Aorta (tissue), 5 donors: ENCODE measurements at regions not wholly inside any gene's neighbourhood (a gene's known extent, or its start where the extent isn't known, plus 50 kb on each side); places are given as distances from the start of the nearest gene placed in this dataset.

Experiments used
- ATAC-seq: fragments of 200-7000 bp; cut with Tn5 transposase; one replicate; pipeline ENCODE4 v1.9.1; 2022; ENCODE audit warnings: moderate library complexity; ENCODE audit not compliant: low FRiP score
- DNase-seq, 2 donors: peaks; one replicate each; pipeline ENCODE4 v3.0.0-alpha.2; 2020
- H3K27ac ChIP-seq, 2 donors: one replicate each; pipeline ENCODE4 v1.5.1; 2013; ENCODE audit warnings: low read length in 2 of 2, mild to moderate bottlenecking in 2 of 2, moderate library complexity in 2 of 2, control low read depth in 1 of 2, inconsistent platforms in 1 of 2, low read depth in 1 of 2
- H3K27me3 ChIP-seq, 2 donors: one replicate each; pipeline ENCODE4 v1.6.1; 2013; ENCODE audit warnings: control low read depth in 1 of 2, low read length in 1 of 2, mild to moderate bottlenecking in 1 of 2, moderate library complexity in 1 of 2; ENCODE audit not compliant: insufficient read depth in 2 of 2, control insufficient read depth in 1 of 2
- H3K36me3 ChIP-seq, 2 donors: one replicate each; pipeline ENCODE4 v1.6.1; 2013; ENCODE audit warnings: control low read depth in 1 of 2, low read length in 1 of 2, mild to moderate bottlenecking in 1 of 2; ENCODE audit not compliant: insufficient read depth in 2 of 2, control insufficient read depth in 1 of 2
- H3K4me1 ChIP-seq, 2 donors: one replicate each; pipeline ENCODE4 v1.6.1; 2013; ENCODE audit warnings: low read length in 2 of 2, control low read depth in 1 of 2, mild to moderate bottlenecking in 1 of 2, moderate library complexity in 1 of 2; ENCODE audit not compliant: insufficient read depth in 2 of 2, control insufficient read depth in 1 of 2
- H3K4me3 ChIP-seq, 2 donors: one replicate each; pipeline ENCODE4 v1.5.1; 2013; ENCODE audit warnings: low read length in 2 of 2, control low read depth in 1 of 2, mild to moderate bottlenecking in 1 of 2
- H3K9me3 ChIP-seq: one replicate; pipeline ENCODE4 v1.6.1; 2013; ENCODE audit warnings: mild to moderate bottlenecking, low read length; ENCODE audit not compliant: control insufficient read depth
- WGBS, 2 donors: extraction: QIAGEN DNeasy Blood & Tissue Kit; methylation state at CpG; one replicate each; pipeline ENCODE4 v1.1.7; 2013; 5-methylcytosine and 5-hydroxymethylcytosine counted together
- intact Hi-C, 2 donors: fragments of 100-400 bp; cut with DNase I; formaldehyde crosslinking; loops; one replicate each; pipeline versions ENCODE4 v1.14.2 to v1.15.0; 2022
- donor health status: healthy with polysubstance abuse.
- donor health status: Bipolar disorder and iron deficiency.
- donor health status: DM: no; HTN: no; CAD: no.
- donor health status: DM: no; HTN: no; CAD: no.
- donor health status: DM: yes; HTN: yes; CAD: no.

DNA sequence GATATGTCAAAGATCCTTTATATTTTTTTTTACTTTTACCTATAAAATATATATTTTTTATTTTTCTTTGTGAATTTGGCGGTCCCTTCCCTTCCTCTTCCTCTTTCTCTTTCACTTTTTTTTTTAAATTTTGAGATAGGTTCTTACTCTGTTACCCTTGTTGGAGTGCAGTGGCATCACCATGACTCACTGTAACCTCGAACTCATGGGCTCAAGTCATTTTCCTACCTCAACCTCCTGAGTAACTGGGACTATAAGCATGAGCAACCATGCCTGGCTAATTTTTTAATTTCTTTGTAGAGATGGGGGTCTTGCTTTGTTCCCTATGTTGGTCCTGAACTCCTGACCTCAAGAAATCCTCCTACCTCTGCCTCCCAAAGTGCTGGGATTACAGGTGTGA, 258.0 kb upstream of the CLINT1 start:
- no peak overlapping the region for H3K4me3 ChIP-seq
- H3K27me3 ChIP-seq = no peaks in the 10 kb centered on the region
- intact Hi-C loops = no loop called here
- H3K9me3 ChIP-seq = no peaks in the 10 kb centered on the region
- H3K36me3 ChIP-seq = no peaks in the 10 kb centered on the region
- 93 to 97% methylated on average over 2 of the region's 2 CpGs for WGBS, 2 donors
- H3K4me1 ChIP-seq = no peaks in the 10 kb centered on the region
- no peak overlapping the region for H3K27ac ChIP-seq
- DNase-seq (no peak), ATAC-seq (no peak)

DNA sequence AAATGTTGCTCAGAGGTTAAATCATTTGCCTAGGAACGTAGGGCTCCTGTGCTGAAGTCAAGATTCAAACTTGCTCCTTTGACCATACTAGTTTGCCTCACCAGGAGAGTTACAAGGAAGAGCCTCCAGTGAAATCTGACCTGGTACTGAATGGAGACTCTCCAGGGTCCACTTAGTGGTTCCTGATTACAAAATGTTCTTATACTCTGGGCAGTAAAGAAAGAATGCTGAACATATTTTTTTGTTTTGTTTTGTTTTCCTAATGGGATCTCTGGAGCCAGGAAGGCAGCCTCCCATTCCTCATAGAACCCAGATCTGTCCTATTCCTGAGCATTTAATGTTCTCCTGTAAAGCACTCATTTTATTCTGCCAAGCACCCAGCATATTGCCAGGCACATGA, 256.5 kb upstream of the CLINT1 start:
- H3K36me3 ChIP-seq = no peaks in the 10 kb centered on the region
- no peak overlapping the region for H3K27ac ChIP-seq
- WGBS, 2 donors = 82 to 89% methylated on average over 1 of the region's 1 CpG
- ATAC-seq (no peak), DNase-seq (no peak)
- no peak overlapping the region for H3K4me3 ChIP-seq
- H3K27me3 ChIP-seq = no peaks in the 10 kb centered on the region
- H3K9me3 ChIP-seq = no peaks in the 10 kb centered on the region
- no peaks in the 10 kb centered on the region for H3K4me1 ChIP-seq
- intact Hi-C loops = no loop called here

DNA sequence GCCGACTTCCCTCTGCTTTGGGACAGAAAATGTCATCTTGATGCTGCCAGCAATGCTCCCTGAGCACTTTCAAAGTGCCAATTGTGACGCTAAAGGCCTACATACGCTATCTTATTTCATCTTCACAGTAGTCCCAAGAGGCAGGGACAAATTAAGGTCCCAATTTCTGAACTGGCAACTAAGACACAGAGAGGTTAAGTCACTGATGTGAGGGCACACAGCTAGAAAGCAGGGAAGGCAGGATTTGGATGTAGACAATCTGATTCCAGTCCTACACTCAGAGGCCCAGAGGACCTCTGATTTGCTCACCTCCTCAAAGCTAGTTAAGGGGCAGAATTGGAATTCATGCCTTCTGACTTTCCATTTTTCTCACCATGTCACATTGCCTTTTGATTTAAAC, 249.2 kb upstream of the CLINT1 start:
- intact Hi-C loops = no loop called here
- Histone ChIP-seq H3K4me1 (no peaks in the 10 kb centered on the region), H3K9me3 (no peaks in the 10 kb centered on the region), H3K27me3 (no peaks in the 10 kb centered on the region), H3K27ac (no peak overlapping the region), H3K4me3 (no peak overlapping the region), H3K36me3 (no peaks in the 10 kb centered on the region)
- no peak for DNase-seq
- ATAC-seq = no peak
- 86 to 90% methylated on average over 3 of the region's 3 CpGs for WGBS, 2 donors

DNA sequence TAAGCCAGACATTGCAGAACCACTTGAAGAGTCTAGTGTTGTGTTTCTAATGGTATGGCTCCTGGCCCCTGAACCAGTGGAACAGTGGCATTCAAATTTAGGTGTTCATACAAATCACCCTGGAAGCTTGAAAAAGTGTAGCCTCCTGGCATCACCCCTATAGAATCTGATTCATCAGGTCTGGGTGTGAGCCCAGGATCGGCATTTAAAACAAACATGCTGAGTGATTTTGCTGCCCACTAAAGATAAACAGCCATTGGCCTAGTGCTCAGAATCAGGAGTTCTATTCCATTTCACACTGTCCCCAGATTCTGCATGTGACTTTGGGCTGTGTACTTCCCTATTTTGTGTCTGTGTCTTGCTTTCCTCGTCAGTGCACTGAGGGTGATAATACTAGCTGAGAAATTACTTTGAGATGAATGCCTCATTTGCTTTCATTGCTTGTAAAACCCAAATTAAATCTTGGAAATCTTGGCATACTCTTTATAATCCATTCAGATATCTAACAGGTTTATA, 241.5 kb upstream of the CLINT1 start:
- H3K36me3 ChIP-seq = no peaks in the 10 kb centered on the region
- DNase-seq (no peak), ATAC-seq (no peak)
- H3K4me1 ChIP-seq = no peaks in the 10 kb centered on the region
- no peak overlapping the region for H3K4me3 ChIP-seq
- WGBS, 2 donors = 43 to 45% methylated on average over 2 of the region's 2 CpGs
- H3K9me3 ChIP-seq = no peaks in the 10 kb centered on the region
- intact Hi-C loops = no loop called here
- H3K27ac ChIP-seq = no peak overlapping the region
- no peaks in the 10 kb centered on the region for H3K27me3 ChIP-seq

DNA sequence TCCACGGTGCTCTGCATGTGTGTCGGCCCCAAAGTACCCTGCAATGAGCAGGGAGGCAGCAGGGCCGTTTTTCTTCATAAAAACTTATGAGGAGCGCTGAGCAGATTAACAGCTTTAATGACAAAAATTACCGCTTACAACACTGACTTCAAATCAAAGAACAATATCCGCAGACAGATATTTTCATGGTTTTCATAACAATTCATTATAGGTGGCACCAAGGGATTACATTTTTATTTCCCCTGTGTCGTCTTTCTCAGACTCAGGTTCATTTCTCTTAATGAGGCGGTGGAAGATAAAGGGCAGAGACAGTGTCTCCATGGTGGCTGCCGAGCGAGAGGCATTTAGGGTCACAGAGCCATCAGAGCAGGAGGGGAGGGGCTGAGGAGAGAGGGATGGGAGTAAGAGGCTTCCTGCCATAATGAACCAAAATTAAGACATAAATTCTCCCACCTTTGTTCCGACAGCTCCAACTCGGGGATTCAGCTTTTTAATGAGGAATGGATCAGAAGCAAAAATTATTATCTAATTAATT, 240.7 kb upstream of the CLINT1 start:
- Histone ChIP-seq H3K27ac (no peak overlapping the region), H3K27me3 (no peaks in the 10 kb centered on the region), H3K9me3 (no peaks in the 10 kb centered on the region), H3K4me1 (no peaks in the 10 kb centered on the region), H3K36me3 (no peaks in the 10 kb centered on the region), H3K4me3 (no peak overlapping the region)
- DNase-seq (no peak), ATAC-seq (no peak)
- intact Hi-C loops = no loop called here
- 87 to 91% methylated on average over 12 of the region's 12 CpGs for WGBS, 2 donors

DNA sequence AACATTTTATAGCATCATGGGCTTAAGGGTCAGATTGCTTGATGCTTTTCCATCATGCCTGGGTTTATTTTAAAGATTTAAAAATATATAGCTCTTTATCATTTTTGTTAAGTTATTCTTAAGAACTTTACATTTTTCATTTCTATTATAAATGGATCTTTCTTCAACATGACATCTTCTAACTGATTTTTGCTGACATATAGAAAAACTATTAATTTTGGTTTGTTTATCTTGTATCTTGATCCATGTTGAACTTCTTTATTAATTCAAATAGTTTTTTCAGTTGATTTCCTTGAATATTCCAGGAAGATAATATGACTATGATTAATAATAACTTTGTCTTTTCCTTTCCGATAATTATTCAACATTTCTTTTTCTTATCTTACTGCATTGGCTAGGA, 237.9 kb upstream of the CLINT1 start:
- Histone ChIP-seq H3K27ac (no peak overlapping the region), H3K4me3 (no peak overlapping the region), H3K9me3 (no peaks in the 10 kb centered on the region), H3K4me1 (no peaks in the 10 kb centered on the region), H3K27me3 (no peaks in the 10 kb centered on the region), H3K36me3 (no peaks in the 10 kb centered on the region)
- DNase-seq (no peak), ATAC-seq (no peak)
- WGBS, 2 donors = 89 to 100% methylated on average over 1 of the region's 1 CpG
- intact Hi-C loops = no loop called here

DNA sequence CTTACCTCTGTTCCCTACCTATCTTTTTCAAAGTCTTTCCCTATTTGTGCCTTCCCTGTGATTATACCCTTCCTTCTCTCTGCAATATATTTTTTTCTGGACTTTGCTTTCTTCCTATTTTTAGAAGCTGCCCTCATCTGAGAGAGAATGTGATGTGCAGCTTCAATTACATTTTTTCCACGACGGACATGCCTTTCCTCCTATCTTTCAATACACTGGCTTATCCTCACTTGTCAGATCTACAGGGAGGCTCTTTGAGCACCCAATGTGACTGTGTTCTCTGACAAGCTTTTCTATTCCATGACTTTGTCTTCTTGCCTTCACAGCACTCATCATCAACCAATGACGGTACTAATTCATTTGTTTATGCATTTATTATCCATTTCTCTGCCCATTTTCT, 227.9 kb upstream of the CLINT1 start:
- intact Hi-C loops = no loop called here
- Histone ChIP-seq H3K4me1 (no peaks in the 10 kb centered on the region), H3K27me3 (no peaks in the 10 kb centered on the region), H3K9me3 (no peaks in the 10 kb centered on the region), H3K36me3 (no peaks in the 10 kb centered on the region), H3K27ac (no peak overlapping the region), H3K4me3 (no peak overlapping the region)
- DNase-seq (no peak), ATAC-seq (no peak)
- 44% methylated on average over 3 of the region's 3 CpGs for WGBS, 2 donors

DNA sequence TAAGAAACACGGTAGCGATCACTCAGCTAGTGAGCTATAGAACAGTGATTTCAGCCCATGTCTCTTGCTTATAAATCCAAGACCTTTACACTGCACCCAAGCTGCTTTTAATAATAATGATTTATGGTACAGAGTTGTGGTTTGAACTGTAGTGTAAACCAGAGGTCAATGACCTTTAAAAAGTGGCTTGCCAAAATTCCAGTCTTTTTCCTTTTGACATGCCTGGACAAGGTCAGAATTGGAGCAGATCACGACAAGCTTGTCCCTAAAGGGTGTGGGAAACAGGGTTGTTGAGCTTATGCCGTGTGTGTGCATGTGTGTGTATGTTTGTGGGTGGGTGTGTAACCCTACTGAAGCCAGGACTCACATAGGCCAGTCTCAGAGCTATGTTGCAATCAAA, 225.3 kb upstream of the CLINT1 start:
- Histone ChIP-seq H3K9me3 (no peaks in the 10 kb centered on the region), H3K36me3 (no peaks in the 10 kb centered on the region), H3K27me3 (no peaks in the 10 kb centered on the region), H3K4me3 (no peak overlapping the region), H3K27ac (no peak overlapping the region), H3K4me1 (no peaks in the 10 kb centered on the region)
- no peak for DNase-seq
- no peak for ATAC-seq
- intact Hi-C loops = no loop called here
- WGBS, 2 donors = 75 to 81% methylated on average over 4 of the region's 4 CpGs

DNA sequence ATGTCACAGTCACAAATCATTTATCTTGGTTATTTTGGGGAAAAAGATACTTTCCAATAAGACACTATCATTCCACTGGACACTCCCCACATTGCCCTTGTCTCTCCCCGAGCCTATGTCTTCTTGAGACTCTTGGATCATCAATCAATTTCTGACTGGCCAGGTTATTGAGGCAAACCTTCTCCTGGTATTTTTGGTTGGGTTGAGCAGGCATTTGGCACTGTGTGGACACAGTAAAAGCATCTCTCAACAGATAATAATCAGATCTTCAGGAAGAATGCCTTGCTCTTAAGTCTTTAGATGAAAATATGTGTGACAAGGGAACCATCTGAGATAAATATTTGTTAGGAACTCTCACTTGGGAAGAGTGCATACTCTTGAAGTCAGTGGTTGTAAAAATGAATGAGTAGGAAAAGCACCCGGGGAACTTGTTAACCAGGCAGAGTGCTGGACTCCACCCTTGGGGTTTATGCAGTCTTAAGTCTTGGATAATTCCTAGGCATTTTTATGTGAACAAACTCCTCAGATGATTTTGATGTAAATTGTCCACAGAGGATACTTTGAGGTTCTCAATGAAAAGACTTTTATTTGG, 223.8 kb upstream of the CLINT1 start:
- ATAC-seq = no peak
- no peak overlapping the region for H3K4me3 ChIP-seq
- H3K36me3 ChIP-seq = no peaks in the 10 kb centered on the region
- WGBS, 2 donors = 80 to 93% methylated on average over 2 of the region's 2 CpGs
- no peaks in the 10 kb centered on the region for H3K27me3 ChIP-seq
- no peak overlapping the region for H3K27ac ChIP-seq
- no peaks in the 10 kb centered on the region for H3K9me3 ChIP-seq
- H3K4me1 ChIP-seq = no peaks in the 10 kb centered on the region
- no peak for DNase-seq
- intact Hi-C loops = no loop called here
